ENCODE measurements at regions not wholly inside any gene's neighbourhood (a gene's known extent, or its start where the extent isn't known, plus 50 kb on each side); places are given as distances from the start of the nearest gene placed in this dataset.

- Histone ChIP-seq H3K9ac (ENCODE audit: low read length) (no peak overlapping the region), H3K4me1 (ENCODE audit: insufficient read depth, low read length) (no peaks in the 10 kb centered on the region), H3K9me3 (ENCODE audit: low read length) (no peaks in the 10 kb centered on the region), H3K4me2 (ENCODE audit: low read length) (no peak overlapping the region), H3F3A (ENCODE audit: low read length, unreplicated experiment) (no peaks in the 10 kb centered on the region), H4K20me1 (ENCODE audit: low read length) (no peaks in the 10 kb centered on the region), H2AFZ (ENCODE audit: low read length) (no peak overlapping the region), H3K27ac (ENCODE audit: low read length) (no peak overlapping the region), H3K4me3 (ENCODE audit: low read length) (no peak overlapping the region), H3K79me2 (ENCODE audit: low read length) (no peaks in the 10 kb centered on the region), H3K36me3 (ENCODE audit: low read depth, low read length) (no peaks in the 10 kb centered on the region), H3K9me2 (replicated peaks; ENCODE audit: low read length) (no peaks in the 10 kb centered on the region), H3K27me3 (ENCODE audit: low read length) (no peaks in the 10 kb centered on the region)
- DNase-seq (no peak), ATAC-seq (no peak)
- BruUV-seq (replicated peaks) = no TSS peak
- ChIA-PET POLR2A (ENCODE audit: unreplicated experiment) (no interaction called here), CTCF (no interaction called here)
- TF ChIP-seq EZH2 (IDR thresholded peaks at IDR 0.05; ENCODE audit: low read length, unreplicated experiment) (no peak), EZH2phosphoT487 (IDR thresholded peaks at IDR 0.05; ENCODE audit: borderline replicate concordance, low read length) (no peak)
- intact Hi-C loops (cut with micrococcal nuclease) = no loop called here
Observed at GRCh38 chr2:19219060-19219459, 139.4 kb downstream of the OSR1 start.

GRCh38 chr2:19218166-19218565 is 140.3 kb downstream of the OSR1 start:
- Histone ChIP-seq H3K27me3 (ENCODE audit: low read length) (no peaks in the 10 kb centered on the region), H3K9me3 (ENCODE audit: low read length) (no peaks in the 10 kb centered on the region), H3K9me2 (replicated peaks; ENCODE audit: low read length) (no peaks in the 10 kb centered on the region), H3K36me3 (ENCODE audit: low read depth, low read length) (no peaks in the 10 kb centered on the region), H3K4me3 (ENCODE audit: low read length) (no peak overlapping the region), H3K4me1 (ENCODE audit: insufficient read depth, low read length) (no peaks in the 10 kb centered on the region), H3K4me2 (ENCODE audit: low read length) (no peak overlapping the region), H4K20me1 (ENCODE audit: low read length) (no peaks in the 10 kb centered on the region), H3K79me2 (ENCODE audit: low read length) (no peaks in the 10 kb centered on the region), H3F3A (ENCODE audit: low read length, unreplicated experiment) (no peaks in the 10 kb centered on the region), H3K27ac (ENCODE audit: low read length) (no peak overlapping the region), H2AFZ (ENCODE audit: low read length) (no peak overlapping the region), H3K9ac (ENCODE audit: low read length) (no peak overlapping the region)
- DNase-seq = no peak
- no peak for TF ChIP-seq EZH2 (IDR thresholded peaks at IDR 0.05; ENCODE audit: low read length, unreplicated experiment)
- no peak for TF ChIP-seq EZH2phosphoT487 (IDR thresholded peaks at IDR 0.05; ENCODE audit: borderline replicate concordance, low read length)
- TF ChIP-seq CTCF (conservative IDR thresholded peaks at IDR 0.05; ENCODE audit: low read depth, low read length) = no peak
- intact Hi-C loops (cut with micrococcal nuclease) = no loop called here
- ATAC-seq = no peak
- ChIA-PET POLR2A (ENCODE audit: unreplicated experiment) (interaction anchor here (0.5 to 0.6 kb wide), 2 partner anchors 33 to 115 kb away, joined by 3 to 5 read pairs; no protein-coding TSS in a partner anchor), CTCF (no interaction called here)
- BruUV-seq (replicated peaks) = no TSS peak

GRCh38 chr2:19216676-19217602 is 141.5 kb downstream of the OSR1 start:
- Histone ChIP-seq H3K27me3 (ENCODE audit: low read length) (no peaks in the 10 kb centered on the region), H3K9me3 (ENCODE audit: low read length) (no peaks in the 10 kb centered on the region), H3K9me2 (replicated peaks; ENCODE audit: low read length) (no peaks in the 10 kb centered on the region), H3K36me3 (ENCODE audit: low read depth, low read length) (no peaks in the 10 kb centered on the region), H3K4me2 (ENCODE audit: low read length) (no peak overlapping the region), H2AFZ (ENCODE audit: low read length) (no peak overlapping the region), H3K27ac (ENCODE audit: low read length) (no peak overlapping the region), H3K4me1 (ENCODE audit: insufficient read depth, low read length) (no peaks in the 10 kb centered on the region), H4K20me1 (ENCODE audit: low read length) (no peaks in the 10 kb centered on the region), H3K9ac (ENCODE audit: low read length) (no peak overlapping the region), H3K79me2 (ENCODE audit: low read length) (no peaks in the 10 kb centered on the region), H3F3A (ENCODE audit: low read length, unreplicated experiment) (no peaks in the 10 kb centered on the region), H3K4me3 (ENCODE audit: low read length) (no peak overlapping the region)
- CTCF ChIA-PET = no interaction called here
- POLR2A ChIA-PET (ENCODE audit: unreplicated experiment) = no interaction called here
- TF ChIP-seq EZH2phosphoT487 (IDR thresholded peaks at IDR 0.05; ENCODE audit: borderline replicate concordance, low read length) (no peak), CTCF (conservative IDR thresholded peaks at IDR 0.05; ENCODE audit: low read depth, low read length) (no peak), EZH2 (IDR thresholded peaks at IDR 0.05; ENCODE audit: low read length, unreplicated experiment) (no peak)
- no TSS peak for BruUV-seq (replicated peaks)
- DNase-seq (no peak), ATAC-seq (no peak)
- intact Hi-C loops (cut with micrococcal nuclease) = no loop called here
